SK-N-SH (cell line): ENCODE measurements at regions not wholly inside any gene's neighbourhood (a gene's known extent, or its start where the extent isn't known, plus 50 kb on each side); places are given as distances from the start of the nearest gene placed in this dataset.

Source experiments
- CTCF ChIA-PET: fragments of 300-600, 350-600 bp; formaldehyde crosslinking; extraction: SDS; loops from one replicate; lab custom pipeline; 2021; lab: Yijun Ruan, JAX
- POLR2A ChIA-PET: fragments of 350-600 bp; sonication (Branson Sonifier 250); formaldehyde crosslinking; extraction: SDS; loops from one replicate; lab custom pipeline; 2020; ENCODE audit warnings: antibody characterized with exemption, inconsistent platforms; lab: Yijun Ruan, JAX
- DNase-seq: peaks from one replicate; pipeline ENCODE4 v3.0.0; 2012
- H2AFZ ChIP-seq: fragments of 200-600 bp; sonication (generic); 2 replicates; pipeline ENCODE4 v1.8.1; 2016; ENCODE audit warnings: antibody characterized with exemption, mild to moderate bottlenecking, low read depth
- H3F3A ChIP-seq: fragments of 200-600 bp; sonication (generic); replicated peaks from 2 replicates; pipeline ENCODE3; 2016; ENCODE audit warnings: antibody characterized with exemption, mild to moderate bottlenecking; ENCODE audit not compliant: insufficient read depth
- H3K27ac ChIP-seq, 2 experiments: fragments of 200-500 bp in 1 of 2; fragments of 200-600 bp in 1 of 2; sonication (Bioruptor generic) in 1 of 2; sonication (generic), shearing (Covaris generic) in 1 of 2; 2 replicates each; pipeline versions ENCODE4 v1.5.1 to v1.6.1; 2014 to 2016; ENCODE audit warnings: low read depth in 2 of 2, inconsistent platforms in 1 of 2, low read length in 1 of 2, mild to moderate bottlenecking in 1 of 2, mixed read lengths in 1 of 2
- H3K27me3 ChIP-seq: fragments of 200-600 bp; sonication (generic), shearing (Covaris generic); 2 replicates; pipeline ENCODE4 v1.6.1; 2016; ENCODE audit warnings: mixed run types; ENCODE audit not compliant: insufficient read depth
- H3K36me3 ChIP-seq, 2 experiments: fragments of 200-500 bp in 1 of 2; fragments of 200-600 bp in 1 of 2; sonication (Bioruptor generic) in 1 of 2; sonication (generic) in 1 of 2; replicated peaks in 1 of 2; 2 replicates each; pipeline versions ENCODE3 to v1.5.1; 2014 to 2016; ENCODE audit warnings: low read length in 1 of 2, mild to moderate bottlenecking in 1 of 2; ENCODE audit not compliant: insufficient read depth in 2 of 2, control insufficient read depth in 1 of 2
- H3K4me1 ChIP-seq, 2 experiments: fragments of 200-500 bp in 1 of 2; fragments of 200-600 bp in 1 of 2; sonication (Bioruptor generic) in 1 of 2; sonication (generic), shearing (Covaris generic) in 1 of 2; 2 replicates each; pipeline versions ENCODE4 v1.5.1 to v1.6.1; 2014 to 2016; ENCODE audit warnings: low read depth in 1 of 2, low read length in 1 of 2, mixed run types in 1 of 2; ENCODE audit not compliant: insufficient read depth in 2 of 2, control insufficient read depth in 1 of 2
- H3K4me2 ChIP-seq: fragments of 200-600 bp; sonication (generic), shearing (Covaris generic); 2 replicates; pipeline ENCODE4 v1.6.1; 2017; ENCODE audit warnings: mixed run types
- H3K4me3 ChIP-seq, 2 experiments: fragments of 200-500 bp in 1 of 2; fragments of 200-600 bp in 1 of 2; sonication (Bioruptor generic) in 1 of 2; sonication (generic), shearing (Covaris generic) in 1 of 2; 2 replicates each; pipeline versions ENCODE4 v1.5.1 to v1.8.1; 2014 to 2016; ENCODE audit warnings: low read depth in 2 of 2, inconsistent platforms in 1 of 2, low read length in 1 of 2, mild to moderate bottlenecking in 1 of 2, mixed read lengths in 1 of 2, moderate library complexity in 1 of 2
- H3K79me2 ChIP-seq: fragments of 200-600 bp; sonication (generic); 2 replicates; pipeline ENCODE4 v1.8.1; 2017; ENCODE audit warnings: mild to moderate bottlenecking; ENCODE audit not compliant: insufficient read depth
- H3K9ac ChIP-seq: fragments of 200-600 bp; sonication (generic); 2 replicates; pipeline ENCODE4 v1.6.1; 2017; ENCODE audit warnings: mixed run types
- H3K9me2 ChIP-seq: fragments of 200-600 bp; sonication (generic); 2 replicates; pipeline ENCODE4 v1.6.1; 2017; ENCODE audit warnings: mixed run types
- H3K9me3 ChIP-seq: fragments of 200-600 bp; sonication (generic); 2 replicates; pipeline ENCODE4 v1.6.1; 2017; ENCODE audit warnings: mixed run types, mild to moderate bottlenecking, moderate library complexity
- H4K20me1 ChIP-seq: fragments of 200-600 bp; sonication (generic); 2 replicates; pipeline ENCODE4 v1.6.1; 2017; ENCODE audit warnings: mild to moderate bottlenecking, mixed run types; ENCODE audit not compliant: insufficient read depth
- CHD2 ChIP-seq: fragments of 150-350 bp; IDR thresholded peaks from 2 replicates; pipeline ENCODE4 v1.6.1; 2018; ENCODE audit warnings: low read length; ENCODE audit not compliant: partially characterized antibody
- CTCF ChIP-seq: fragments of 200-600 bp; sonication (generic); IDR thresholded peaks from 2 replicates; pipeline ENCODE4 v1.6.1; 2017; ENCODE audit warnings: antibody characterized with exemption, mild to moderate bottlenecking, moderate library complexity
- ELF1 ChIP-seq: IDR thresholded peaks from 2 replicates; pipeline ENCODE4 v1.4.0; 2012
- EZH2phosphoT487 ChIP-seq: fragments of 200-600 bp; sonication (generic); IDR thresholded peaks from 2 replicates; pipeline ENCODE4 v1.6.1; 2017; ENCODE audit warnings: low read depth, mixed run types, mild to moderate bottlenecking, antibody characterized with exemption, moderate library complexity, borderline replicate concordance
- FOXM1 ChIP-seq: IDR thresholded peaks from 2 replicates; pipeline ENCODE4 v1.4.0; 2012; ENCODE audit warnings: low read depth, mild to moderate bottlenecking
- GABPA ChIP-seq: IDR thresholded peaks from 2 replicates; pipeline ENCODE4 v1.4.0; 2012; ENCODE audit warnings: low read depth, mild to moderate bottlenecking
- IRF3 ChIP-seq: fragments of 150-350 bp; IDR thresholded peaks from 2 replicates; pipeline ENCODE4 v1.6.1; 2016; ENCODE audit warnings: mild to moderate bottlenecking, low read depth, low read length
- JUND ChIP-seq: IDR thresholded peaks from 2 replicates; pipeline ENCODE4 v1.4.0; 2012
- MEF2A ChIP-seq: IDR thresholded peaks from 2 replicates; pipeline ENCODE4 v1.4.0; 2012; ENCODE audit warnings: low read depth, borderline replicate concordance
- MXI1 ChIP-seq: IDR thresholded peaks from 2 replicates; pipeline ENCODE4 v1.6.1; 2012; ENCODE audit warnings: mild to moderate bottlenecking, low read depth, low read length, improper control_type of control experiment
- NFIC ChIP-seq: IDR thresholded peaks from 2 replicates; pipeline ENCODE4 v1.4.0; 2012; ENCODE audit warnings: borderline replicate concordance
- POLR2AphosphoS5 ChIP-seq: IDR thresholded peaks from 2 replicates; pipeline ENCODE4 v1.6.1; 2012; ENCODE audit warnings: low read depth, low read length
- RAD21 ChIP-seq: IDR thresholded peaks from 2 replicates; pipeline ENCODE4 v1.6.1; 2012; ENCODE audit warnings: mild to moderate bottlenecking, low read length
- REST ChIP-seq: IDR thresholded peaks from 2 replicates; pipeline ENCODE4 v1.6.1; 2012; ENCODE audit warnings: mild to moderate bottlenecking, low read depth, low read length, moderate library complexity
- RFX5 ChIP-seq: IDR thresholded peaks from 2 replicates; pipeline ENCODE4 v1.6.1; 2012; ENCODE audit warnings: mild to moderate bottlenecking, improper control_type of control experiment, low read length
- SMC3 ChIP-seq: IDR thresholded peaks from 2 replicates; pipeline ENCODE4 v1.6.1; 2012; ENCODE audit warnings: low read depth, low read length, improper control_type of control experiment
- TAF1 ChIP-seq: IDR thresholded peaks from 2 replicates; pipeline ENCODE4 v1.6.1; 2012; ENCODE audit warnings: low read depth, mild to moderate bottlenecking, low read length, moderate library complexity, borderline replicate concordance
- TCF12 ChIP-seq: IDR thresholded peaks from 2 replicates; pipeline ENCODE4 v1.4.0; 2012
- USF1 ChIP-seq: IDR thresholded peaks from 2 replicates; pipeline ENCODE4 v1.4.0; 2012; ENCODE audit warnings: low read depth, borderline replicate concordance
- USF2 ChIP-seq: fragments of 150-350 bp; IDR thresholded peaks from 2 replicates; pipeline ENCODE4 v1.6.1; 2017; ENCODE audit warnings: antibody characterized with exemption, low read length, low read depth, borderline replicate concordance
- YY1 ChIP-seq: IDR thresholded peaks from 2 replicates; pipeline ENCODE4 v1.4.0; 2012; ENCODE audit warnings: low read depth, mild to moderate bottlenecking
- WGBS: methylation state at CpG from one replicate; pipeline ENCODE4 v1.1.6; 2017; ENCODE audit warnings: low lambda C conversion rate; 5-methylcytosine and 5-hydroxymethylcytosine counted together

- WGBS, result 27% methylated on average over 4 of the region's 4 CpGs
- H3F3A ChIP-seq, result no peaks in the 10 kb centered on the region
- H3K4me1 ChIP-seq, result peaks cover 0 to 2% of the 10 kb centered on the region in 2 experiments; a peak in 1 of 4 replicates
- H3K9me2 ChIP-seq, result no peaks in the 10 kb centered on the region
- no peaks in the 10 kb centered on the region for H4K20me1 ChIP-seq
- DNase-seq, result no peak
- H3K4me3 ChIP-seq, result no peak overlapping the region
- H3K27ac ChIP-seq, result no peak overlapping the region
- CTCF ChIA-PET, result no interaction called here
- no peak overlapping the region for H3K4me2 ChIP-seq
- no peaks in the 10 kb centered on the region for H3K9me3 ChIP-seq
- no peak overlapping the region for H2AFZ ChIP-seq
- H3K36me3 ChIP-seq, result no peaks in the 10 kb centered on the region
- TF ChIP-seq TCF12 (no peak), TAF1 (no peak), CHD2 (no peak), POLR2AphosphoS5 (no peak), YY1 (no peak), ELF1 (no peak), SMC3 (no peak), GABPA (no peak), EZH2phosphoT487 (no peak), MEF2A (no peak)
- POLR2A ChIA-PET, result no interaction called here
- H3K9ac ChIP-seq, result no peak overlapping the region
- H3K79me2 ChIP-seq, result no peaks in the 10 kb centered on the region
- no peaks in the 10 kb centered on the region for H3K27me3 ChIP-seq
Observed at GRCh38 chr5:116785106-116785505, 210.5 kb upstream of the SEMA6A start.

GRCh38 chr5:116779846-116780245 lies 205.2 kb upstream of the SEMA6A start:
- Histone ChIP-seq H3K9me3 (no peaks in the 10 kb centered on the region), H3K27ac (no peak overlapping the region), H3K79me2 (no peaks in the 10 kb centered on the region), H3K9me2 (no peaks in the 10 kb centered on the region), H3K9ac (no peak overlapping the region), H2AFZ (no peak overlapping the region), H4K20me1 (no peaks in the 10 kb centered on the region), H3K36me3 (no peaks in the 10 kb centered on the region), H3K4me2 (no peak overlapping the region), H3F3A (no peaks in the 10 kb centered on the region), H3K4me1 (no peaks in the 10 kb centered on the region; a peak in 1 of 4 replicates), H3K27me3 (no peaks in the 10 kb centered on the region), H3K4me3 (no peak overlapping the region)
- DNase-seq, result no peak
- 47% methylated on average over 6 of the region's 6 CpGs for WGBS
- POLR2A ChIA-PET, result no interaction called here
- CTCF ChIA-PET, result no interaction called here
- TF ChIP-seq REST (no peak), EZH2phosphoT487 (no peak), CTCF (no peak), JUND (no peak), TAF1 (no peak), MXI1 (no peak), USF1 (no peak), IRF3 (no peak), RAD21 (no peak), FOXM1 (no peak), USF2 (no peak), POLR2AphosphoS5 (no peak), RFX5 (no peak), ELF1 (no peak), NFIC (no peak)
